ENCODE measurements at regions not wholly inside any gene's neighbourhood (a gene's known extent, or its start where the extent isn't known, plus 50 kb on each side); places are given as distances from the start of the nearest gene placed in this dataset.
A peak's percentile ranks its signal among the peaks of the same experiment; 100 is the strongest.

GRCh38 chr1:94362466-94363058, 55.6 kb upstream of the ABCD3 start:
- TF ChIP-seq CTCF (IDR thresholded peaks at IDR 0.05; ENCODE audit: insufficient read depth, low read length, severe bottlenecking): no peak
- H3K27me3 ChIP-seq (ENCODE audit: control insufficient read depth, insufficient read depth, low read length): no peaks in the 10 kb centered on the region
- no peak overlapping the region for H3K4me3 ChIP-seq (ENCODE audit: low read depth, low read length)
- H3K36me3 ChIP-seq (ENCODE audit: control insufficient read depth, insufficient read depth, low read length): no peaks in the 10 kb centered on the region
- FAIRE-seq: no peak
- peak; percentile 14 for DNase-seq (ENCODE audit: low read depth)

GRCh38 chr1:94358630-94359599, 59.3 kb upstream of the ABCD3 start:
- Histone ChIP-seq H3K4me3 (ENCODE audit: low read depth, low read length) (no peak overlapping the region), H3K36me3 (ENCODE audit: control insufficient read depth, insufficient read depth, low read length) (no peaks in the 10 kb centered on the region), H3K27me3 (ENCODE audit: control insufficient read depth, insufficient read depth, low read length) (peaks cover 4% of the 10 kb centered on the region)
- no peak for FAIRE-seq
- TF ChIP-seq CTCF (IDR thresholded peaks at IDR 0.05; ENCODE audit: insufficient read depth, low read length, severe bottlenecking): no peak
- DNase-seq (ENCODE audit: low read depth): no peak

- Histone ChIP-seq H3K27me3 (ENCODE audit: control insufficient read depth, insufficient read depth, low read length) (peaks cover 4% of the 10 kb centered on the region), H3K4me3 (ENCODE audit: low read depth, low read length) (no peak overlapping the region), H3K36me3 (ENCODE audit: control insufficient read depth, insufficient read depth, low read length) (no peaks in the 10 kb centered on the region)
- DNase-seq (ENCODE audit: low read depth): no peak
- no peak for FAIRE-seq
- no peak for TF ChIP-seq CTCF (IDR thresholded peaks at IDR 0.05; ENCODE audit: insufficient read depth, low read length, severe bottlenecking)
These were observed 60.5 kb upstream of the ABCD3 start for GRCh38 chr1:94357661-94358060.

- FAIRE-seq (no peak), DNase-seq (ENCODE audit: low read depth) (no peak)
- H3K27me3 ChIP-seq (ENCODE audit: control insufficient read depth, insufficient read depth, low read length): peaks cover 7% of the 10 kb centered on the region
- no peak overlapping the region for H3K4me3 ChIP-seq (ENCODE audit: low read depth, low read length)
- TF ChIP-seq CTCF (IDR thresholded peaks at IDR 0.05; ENCODE audit: insufficient read depth, low read length, severe bottlenecking): no peak
- no peaks in the 10 kb centered on the region for H3K36me3 ChIP-seq (ENCODE audit: control insufficient read depth, insufficient read depth, low read length)
These were observed 62.7 kb upstream of the ABCD3 start for GRCh38 chr1:94355485-94355980.

- Histone ChIP-seq H3K4me3 (ENCODE audit: low read depth, low read length) (no peak overlapping the region), H3K36me3 (ENCODE audit: control insufficient read depth, insufficient read depth, low read length) (no peaks in the 10 kb centered on the region), H3K27me3 (ENCODE audit: control insufficient read depth, insufficient read depth, low read length) (peaks cover 7% of the 10 kb centered on the region)
- DNase-seq (ENCODE audit: low read depth) (no peak), FAIRE-seq (no peak)
- TF ChIP-seq CTCF (IDR thresholded peaks at IDR 0.05; ENCODE audit: insufficient read depth, low read length, severe bottlenecking): no peak
These were observed 66.7 kb upstream of the ABCD3 start for GRCh38 chr1:94351481-94351880.
